Panc1 (cell line): ENCODE measurements at regions not wholly inside any gene's neighbourhood (a gene's known extent, or its start where the extent isn't known, plus 50 kb on each side); places are given as distances from the start of the nearest gene placed in this dataset.
"Not testable (repeated sequence)": the region's sequence is repeated elsewhere in the genome, so short reads cannot be mapped to it uniquely, and the experiment has no call there.

Source experiments
- POLR2AphosphoS5 ChIP-seq: IDR thresholded peaks from 2 replicates; pipeline ENCODE4 v1.6.1; 2012; ENCODE audit warnings: mild to moderate bottlenecking, low read depth, low read length, moderate library complexity
- TF ChIP-seq, protein P1 (sequence below): fragments of 450-650 bp; IDR thresholded peaks from 2 replicates; pipeline ENCODE4 v1.5.1; 2017; ENCODE audit warnings: mild to moderate bottlenecking
- TF ChIP-seq, protein P2 (sequence below), 2 experiments: IDR thresholded peaks; 2 replicates each; pipeline ENCODE4 v1.6.1; 2011 to 2012; ENCODE audit warnings: low read depth in 2 of 2, control low read depth in 1 of 2, low read length in 1 of 2, mild to moderate bottlenecking in 1 of 2, moderate library complexity in 1 of 2; ENCODE audit not compliant: insufficient read depth in 1 of 2

DNA sequence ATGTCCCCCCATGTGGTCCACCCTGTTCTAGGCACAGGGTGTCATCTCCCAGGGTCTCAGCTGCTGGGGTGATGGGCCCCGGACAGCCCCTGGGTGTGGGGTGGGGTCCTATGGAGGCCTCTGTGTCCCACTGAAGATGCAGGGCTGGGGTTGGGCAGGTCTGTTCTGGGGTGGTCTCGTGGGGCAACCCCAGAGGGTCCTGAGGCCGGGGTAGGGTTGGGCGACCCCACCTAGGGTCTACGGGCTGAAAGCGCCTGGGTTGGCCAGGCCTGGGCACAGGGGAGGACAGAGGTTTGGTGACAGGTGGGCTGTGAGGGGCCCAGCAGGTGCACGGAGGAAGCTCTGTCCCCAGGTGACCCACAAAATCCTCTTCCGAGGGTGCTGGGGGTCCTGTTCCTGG lies 159.2 kb downstream of the TMEM121 start:
- TF ChIP-seq, protein P1, sequence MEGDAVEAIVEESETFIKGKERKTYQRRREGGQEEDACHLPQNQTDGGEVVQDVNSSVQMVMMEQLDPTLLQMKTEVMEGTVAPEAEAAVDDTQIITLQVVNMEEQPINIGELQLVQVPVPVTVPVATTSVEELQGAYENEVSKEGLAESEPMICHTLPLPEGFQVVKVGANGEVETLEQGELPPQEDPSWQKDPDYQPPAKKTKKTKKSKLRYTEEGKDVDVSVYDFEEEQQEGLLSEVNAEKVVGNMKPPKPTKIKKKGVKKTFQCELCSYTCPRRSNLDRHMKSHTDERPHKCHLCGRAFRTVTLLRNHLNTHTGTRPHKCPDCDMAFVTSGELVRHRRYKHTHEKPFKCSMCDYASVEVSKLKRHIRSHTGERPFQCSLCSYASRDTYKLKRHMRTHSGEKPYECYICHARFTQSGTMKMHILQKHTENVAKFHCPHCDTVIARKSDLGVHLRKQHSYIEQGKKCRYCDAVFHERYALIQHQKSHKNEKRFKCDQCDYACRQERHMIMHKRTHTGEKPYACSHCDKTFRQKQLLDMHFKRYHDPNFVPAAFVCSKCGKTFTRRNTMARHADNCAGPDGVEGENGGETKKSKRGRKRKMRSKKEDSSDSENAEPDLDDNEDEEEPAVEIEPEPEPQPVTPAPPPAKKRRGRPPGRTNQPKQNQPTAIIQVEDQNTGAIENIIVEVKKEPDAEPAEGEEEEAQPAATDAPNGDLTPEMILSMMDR: not testable (repeated sequence)
- TF ChIP-seq, protein P2, sequence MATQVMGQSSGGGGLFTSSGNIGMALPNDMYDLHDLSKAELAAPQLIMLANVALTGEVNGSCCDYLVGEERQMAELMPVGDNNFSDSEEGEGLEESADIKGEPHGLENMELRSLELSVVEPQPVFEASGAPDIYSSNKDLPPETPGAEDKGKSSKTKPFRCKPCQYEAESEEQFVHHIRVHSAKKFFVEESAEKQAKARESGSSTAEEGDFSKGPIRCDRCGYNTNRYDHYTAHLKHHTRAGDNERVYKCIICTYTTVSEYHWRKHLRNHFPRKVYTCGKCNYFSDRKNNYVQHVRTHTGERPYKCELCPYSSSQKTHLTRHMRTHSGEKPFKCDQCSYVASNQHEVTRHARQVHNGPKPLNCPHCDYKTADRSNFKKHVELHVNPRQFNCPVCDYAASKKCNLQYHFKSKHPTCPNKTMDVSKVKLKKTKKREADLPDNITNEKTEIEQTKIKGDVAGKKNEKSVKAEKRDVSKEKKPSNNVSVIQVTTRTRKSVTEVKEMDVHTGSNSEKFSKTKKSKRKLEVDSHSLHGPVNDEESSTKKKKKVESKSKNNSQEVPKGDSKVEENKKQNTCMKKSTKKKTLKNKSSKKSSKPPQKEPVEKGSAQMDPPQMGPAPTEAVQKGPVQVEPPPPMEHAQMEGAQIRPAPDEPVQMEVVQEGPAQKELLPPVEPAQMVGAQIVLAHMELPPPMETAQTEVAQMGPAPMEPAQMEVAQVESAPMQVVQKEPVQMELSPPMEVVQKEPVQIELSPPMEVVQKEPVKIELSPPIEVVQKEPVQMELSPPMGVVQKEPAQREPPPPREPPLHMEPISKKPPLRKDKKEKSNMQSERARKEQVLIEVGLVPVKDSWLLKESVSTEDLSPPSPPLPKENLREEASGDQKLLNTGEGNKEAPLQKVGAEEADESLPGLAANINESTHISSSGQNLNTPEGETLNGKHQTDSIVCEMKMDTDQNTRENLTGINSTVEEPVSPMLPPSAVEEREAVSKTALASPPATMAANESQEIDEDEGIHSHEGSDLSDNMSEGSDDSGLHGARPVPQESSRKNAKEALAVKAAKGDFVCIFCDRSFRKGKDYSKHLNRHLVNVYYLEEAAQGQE (IDR thresholded peaks at IDR 0.05; ENCODE audit: insufficient read depth in 1 of 2, low read depth in 2 of 2, low read length in 1 of 2): not testable (repeated sequence)
- not testable (repeated sequence) for TF ChIP-seq POLR2AphosphoS5
